ENCODE measurements at regions not wholly inside any gene's neighbourhood (a gene's known extent, or its start where the extent isn't known, plus 50 kb on each side); places are given as distances from the start of the nearest gene placed in this dataset.

DNA sequence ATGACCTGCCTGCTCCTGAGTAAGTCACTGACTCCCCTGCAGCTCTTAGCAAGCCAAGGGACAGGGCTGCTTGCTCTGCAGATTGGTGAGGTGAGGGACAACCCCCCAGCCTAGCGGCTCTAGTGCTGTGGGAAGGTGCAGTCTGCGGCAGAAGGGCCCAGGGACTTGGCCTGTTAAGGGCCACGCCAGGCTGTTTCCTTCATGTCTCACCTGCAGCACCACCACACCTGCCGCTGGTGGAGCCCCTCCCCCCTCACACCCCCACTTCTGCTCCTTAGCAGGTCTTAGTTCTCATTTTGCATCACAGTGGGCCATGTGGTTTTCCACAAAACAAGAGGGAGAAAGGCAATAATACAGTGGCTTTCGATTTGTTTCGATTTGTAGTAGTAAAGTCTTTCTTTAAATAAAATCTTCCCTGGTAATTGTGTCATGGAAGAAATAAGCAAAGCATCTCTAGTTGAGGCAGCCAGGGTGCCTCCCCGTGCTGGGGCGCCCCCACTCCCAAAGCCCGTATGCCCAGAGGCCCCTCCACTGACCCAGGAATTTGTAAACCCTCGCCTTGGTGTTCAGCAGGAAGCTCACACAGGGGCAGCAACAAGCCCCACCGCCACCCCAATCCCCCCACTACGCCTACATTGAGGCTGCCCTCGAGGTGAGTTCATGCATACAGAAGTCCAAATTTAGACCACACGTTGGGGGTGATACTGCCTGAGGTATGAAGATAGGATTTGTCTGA is 86.5 kb upstream of the CLDN5 start:
- no peak for TF ChIP-seq EZH2phosphoT487 (IDR thresholded peaks at IDR 0.05; ENCODE audit: low read depth)
- TF ChIP-seq, protein P1, sequence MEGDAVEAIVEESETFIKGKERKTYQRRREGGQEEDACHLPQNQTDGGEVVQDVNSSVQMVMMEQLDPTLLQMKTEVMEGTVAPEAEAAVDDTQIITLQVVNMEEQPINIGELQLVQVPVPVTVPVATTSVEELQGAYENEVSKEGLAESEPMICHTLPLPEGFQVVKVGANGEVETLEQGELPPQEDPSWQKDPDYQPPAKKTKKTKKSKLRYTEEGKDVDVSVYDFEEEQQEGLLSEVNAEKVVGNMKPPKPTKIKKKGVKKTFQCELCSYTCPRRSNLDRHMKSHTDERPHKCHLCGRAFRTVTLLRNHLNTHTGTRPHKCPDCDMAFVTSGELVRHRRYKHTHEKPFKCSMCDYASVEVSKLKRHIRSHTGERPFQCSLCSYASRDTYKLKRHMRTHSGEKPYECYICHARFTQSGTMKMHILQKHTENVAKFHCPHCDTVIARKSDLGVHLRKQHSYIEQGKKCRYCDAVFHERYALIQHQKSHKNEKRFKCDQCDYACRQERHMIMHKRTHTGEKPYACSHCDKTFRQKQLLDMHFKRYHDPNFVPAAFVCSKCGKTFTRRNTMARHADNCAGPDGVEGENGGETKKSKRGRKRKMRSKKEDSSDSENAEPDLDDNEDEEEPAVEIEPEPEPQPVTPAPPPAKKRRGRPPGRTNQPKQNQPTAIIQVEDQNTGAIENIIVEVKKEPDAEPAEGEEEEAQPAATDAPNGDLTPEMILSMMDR (IDR thresholded peaks at IDR 0.05; ENCODE audit: low read depth, low read length): no peak; the same call in 1 of the 2 replicates
